Neural crest cell (in vitro differentiated cells): ENCODE measurements at regions not wholly inside any gene's neighbourhood (a gene's known extent, or its start where the extent isn't known, plus 50 kb on each side); places are given as distances from the start of the nearest gene placed in this dataset.

Source experiments
- DNase-seq: peaks from one replicate; pipeline ENCODE4 v3.0.0; 2021; ENCODE audit warnings: low read depth, mixed read lengths, low spot score
- H3K27ac Mint-ChIP-seq: one replicate; pipeline ENCODE4 v1.8.0; 2021; ENCODE audit warnings: mild to moderate bottlenecking, mixed read lengths; ENCODE audit not compliant: unreplicated experiment
- H3K27me3 Mint-ChIP-seq: 2 replicates; pipeline ENCODE4 v1.8.0; 2021; ENCODE audit warnings: low read depth, mild to moderate bottlenecking, mixed read lengths
- H3K36me3 Mint-ChIP-seq: 2 replicates; pipeline ENCODE4 v1.8.0; 2021; ENCODE audit warnings: low read depth, mild to moderate bottlenecking, mixed read lengths
- H3K4me1 Mint-ChIP-seq: 2 replicates; pipeline ENCODE4 v1.8.0; 2021; ENCODE audit warnings: mixed read lengths
- H3K4me3 Mint-ChIP-seq: one replicate; pipeline ENCODE4 v1.8.0; 2021; ENCODE audit warnings: mild to moderate bottlenecking, mixed read lengths
- H3K9me3 Mint-ChIP-seq: 2 replicates; pipeline ENCODE4 v1.8.0; 2021; ENCODE audit warnings: mixed read lengths
- TF ChIP-seq, protein P1 (sequence below): fragments of 200-600 bp; sonication (generic); conservative IDR thresholded peaks from 2 replicates; pipeline ENCODE4 v1.5.0; 2021; ENCODE audit warnings: antibody characterized with exemption, mild to moderate bottlenecking

DNA sequence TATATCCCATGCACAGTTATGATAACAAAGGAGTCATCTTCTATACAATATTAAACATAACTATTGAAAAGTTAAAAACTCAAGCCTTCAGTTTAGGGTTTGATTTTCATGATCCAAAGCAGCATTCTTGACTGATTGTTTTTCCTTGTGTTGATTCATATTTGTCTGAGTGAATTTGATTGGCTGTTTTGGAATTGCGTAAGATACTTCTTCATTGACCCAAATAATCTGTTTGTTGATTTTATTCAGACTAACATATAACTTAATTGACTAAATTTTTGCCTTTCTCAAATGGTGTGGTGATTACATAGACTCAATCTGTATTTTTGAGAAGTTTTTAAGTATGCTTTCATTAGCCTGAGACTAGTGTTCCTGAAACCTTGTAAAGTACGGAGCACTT is 305.7 kb upstream of the TNP1 start:
- Mint-ChIP-seq H3K9me3 (peaks cover 9% of the 10 kb centered on the region), H3K4me3 (no peak overlapping the region), H3K27ac (no peak overlapping the region), H3K4me1 (peaks cover 48% of the 10 kb centered on the region), H3K36me3 (peaks cover 8% of the 10 kb centered on the region), H3K27me3 (no peaks in the 10 kb centered on the region)
- TF ChIP-seq, protein P1, sequence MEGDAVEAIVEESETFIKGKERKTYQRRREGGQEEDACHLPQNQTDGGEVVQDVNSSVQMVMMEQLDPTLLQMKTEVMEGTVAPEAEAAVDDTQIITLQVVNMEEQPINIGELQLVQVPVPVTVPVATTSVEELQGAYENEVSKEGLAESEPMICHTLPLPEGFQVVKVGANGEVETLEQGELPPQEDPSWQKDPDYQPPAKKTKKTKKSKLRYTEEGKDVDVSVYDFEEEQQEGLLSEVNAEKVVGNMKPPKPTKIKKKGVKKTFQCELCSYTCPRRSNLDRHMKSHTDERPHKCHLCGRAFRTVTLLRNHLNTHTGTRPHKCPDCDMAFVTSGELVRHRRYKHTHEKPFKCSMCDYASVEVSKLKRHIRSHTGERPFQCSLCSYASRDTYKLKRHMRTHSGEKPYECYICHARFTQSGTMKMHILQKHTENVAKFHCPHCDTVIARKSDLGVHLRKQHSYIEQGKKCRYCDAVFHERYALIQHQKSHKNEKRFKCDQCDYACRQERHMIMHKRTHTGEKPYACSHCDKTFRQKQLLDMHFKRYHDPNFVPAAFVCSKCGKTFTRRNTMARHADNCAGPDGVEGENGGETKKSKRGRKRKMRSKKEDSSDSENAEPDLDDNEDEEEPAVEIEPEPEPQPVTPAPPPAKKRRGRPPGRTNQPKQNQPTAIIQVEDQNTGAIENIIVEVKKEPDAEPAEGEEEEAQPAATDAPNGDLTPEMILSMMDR, result no peak
- DNase-seq, result no peak

DNA sequence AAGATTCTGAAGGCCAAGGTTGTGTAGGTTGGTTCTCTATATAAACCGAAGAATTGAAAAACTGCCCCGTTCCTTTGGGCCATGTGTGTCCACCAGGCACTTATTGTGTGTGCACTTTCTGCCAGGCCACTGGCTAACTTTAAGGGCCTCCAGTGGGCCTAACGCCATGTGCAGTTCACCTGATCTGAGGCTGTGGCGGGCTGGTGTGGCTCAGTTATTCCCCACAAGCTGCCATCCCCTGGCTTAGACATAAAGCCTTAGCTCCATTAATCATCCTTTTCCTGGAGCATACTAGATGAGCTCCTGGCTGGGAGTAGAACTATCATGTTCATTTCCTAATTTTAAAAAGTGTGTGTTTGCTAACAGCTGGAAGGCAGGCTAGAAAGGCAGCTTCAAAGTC is 304.1 kb upstream of the TNP1 start:
- TF ChIP-seq, protein P1, result no peak
- no peak for DNase-seq
- peaks cover 6% of the 10 kb centered on the region for H3K9me3 Mint-ChIP-seq
- H3K36me3 Mint-ChIP-seq, result peaks cover 8% of the 10 kb centered on the region
- no peak overlapping the region for H3K4me3 Mint-ChIP-seq
- H3K4me1 Mint-ChIP-seq, result peaks cover 55% of the 10 kb centered on the region
- peak overlapping the region; percentile 20 for H3K27ac Mint-ChIP-seq
- no peaks in the 10 kb centered on the region for H3K27me3 Mint-ChIP-seq

DNA sequence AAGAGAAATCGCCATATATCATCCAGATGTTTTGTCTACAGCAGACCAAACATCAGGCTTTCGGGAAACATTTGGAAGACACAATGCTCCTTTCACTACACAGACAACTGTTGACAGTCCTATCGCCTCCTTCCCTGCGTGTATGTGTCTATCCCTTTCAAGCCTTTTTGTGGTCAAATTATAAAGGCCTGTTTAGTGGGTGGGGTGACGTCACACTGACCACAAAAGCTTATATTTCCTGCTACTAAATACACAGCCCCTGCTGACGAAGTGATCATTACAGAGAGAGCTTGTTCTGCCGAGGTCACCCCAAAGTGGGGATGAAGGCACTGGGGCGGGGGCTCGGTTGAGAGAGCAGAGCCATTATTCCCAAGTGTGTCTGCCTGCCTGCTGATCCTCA is 302.7 kb upstream of the TNP1 start:
- H3K27me3 Mint-ChIP-seq, result no peaks in the 10 kb centered on the region
- TF ChIP-seq, protein P1, result no peak
- H3K27ac Mint-ChIP-seq, result peak overlapping the region; percentile 98
- H3K4me3 Mint-ChIP-seq, result peak overlapping the region; percentile 77
- peak; percentile 54 for DNase-seq
- H3K9me3 Mint-ChIP-seq, result peaks cover 6% of the 10 kb centered on the region
- peaks cover 8% of the 10 kb centered on the region for H3K36me3 Mint-ChIP-seq
- peaks cover 55% of the 10 kb centered on the region for H3K4me1 Mint-ChIP-seq

DNA sequence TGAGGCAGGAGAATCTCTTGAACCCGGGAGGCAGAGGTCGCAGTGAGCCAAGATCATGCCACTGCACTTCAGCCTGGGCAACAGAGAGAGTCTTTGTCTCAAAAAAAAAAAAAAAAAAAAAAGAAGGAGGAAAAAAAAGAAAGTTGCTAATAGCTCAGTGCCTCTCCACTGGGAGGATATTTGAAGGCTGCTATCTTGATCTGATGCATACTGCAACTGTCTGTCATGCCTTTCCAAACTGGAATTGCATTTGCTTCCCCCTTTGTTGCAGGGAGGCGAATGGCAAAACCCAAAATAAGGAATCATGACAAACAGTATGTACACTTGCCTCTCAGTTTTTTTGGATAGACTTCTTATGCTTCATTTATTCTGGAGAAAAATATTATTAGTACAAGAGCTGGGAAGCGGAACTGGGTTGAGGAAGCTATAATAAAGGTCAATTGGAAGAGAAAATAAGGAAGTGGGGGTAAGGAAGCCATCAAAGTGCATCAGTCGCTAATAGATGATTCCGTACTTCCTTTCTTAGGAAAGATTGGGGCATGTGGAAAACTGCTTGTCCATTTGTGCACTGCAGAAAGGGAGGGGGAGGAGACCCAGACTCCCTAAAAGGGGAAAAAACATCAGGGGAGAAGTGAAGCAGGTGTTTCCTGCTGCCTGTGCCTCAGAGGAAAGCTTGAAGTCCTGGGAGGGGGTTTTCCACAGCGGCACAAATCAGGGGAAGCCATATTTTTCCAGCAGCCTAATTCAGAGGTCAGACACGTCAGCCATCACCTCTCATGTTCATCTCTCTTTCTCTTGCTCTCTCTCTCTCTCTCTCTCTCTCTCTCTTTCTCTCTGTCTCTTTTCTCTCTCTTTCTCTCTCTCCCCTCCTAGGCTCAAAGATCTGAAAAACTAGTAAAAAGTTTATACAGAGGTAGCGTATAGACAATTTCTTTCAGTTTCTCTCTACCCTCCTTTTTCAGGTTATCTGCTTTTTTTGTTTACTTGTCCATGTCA is 301.4 kb upstream of the TNP1 start:
- Mint-ChIP-seq H3K27ac (peak overlapping the region; percentile 98), H3K36me3 (peaks cover 8% of the 10 kb centered on the region)
- DNase-seq, result no peak

DNA sequence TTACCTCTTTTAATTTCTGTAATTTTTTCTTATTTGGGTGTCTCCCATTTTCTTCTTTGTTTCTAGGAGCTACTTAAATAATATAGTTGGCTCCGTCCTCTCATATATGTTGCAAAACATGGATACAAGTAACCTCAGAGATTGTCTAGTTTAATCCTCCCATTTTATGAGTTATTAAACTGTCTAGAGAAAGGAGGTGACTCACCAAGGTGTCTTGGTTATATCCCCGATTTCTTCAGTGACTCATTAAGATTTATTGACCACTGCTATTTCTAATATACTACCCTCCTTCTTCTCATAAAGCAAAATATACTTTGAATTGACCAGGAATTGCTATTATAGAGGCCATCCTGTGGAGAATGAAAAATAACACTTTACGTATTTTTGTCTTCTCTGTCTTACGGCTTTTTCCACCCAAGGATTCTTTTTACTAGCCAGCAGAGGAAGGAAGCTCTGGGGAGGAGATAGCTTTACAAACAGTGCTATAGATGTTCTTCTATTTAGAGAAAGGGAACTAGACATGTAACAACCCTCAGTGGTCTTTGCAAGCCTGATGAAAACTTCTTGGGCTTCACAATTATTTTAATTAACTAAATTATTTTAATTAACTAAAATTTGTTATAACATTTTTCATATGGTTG is 300.4 kb upstream of the TNP1 start:
- no peaks in the 10 kb centered on the region for H3K27me3 Mint-ChIP-seq
- peak overlapping the region; percentile 21 for H3K27ac Mint-ChIP-seq
- H3K9me3 Mint-ChIP-seq, result peaks cover 6% of the 10 kb centered on the region
- no peak overlapping the region for H3K4me3 Mint-ChIP-seq
- peaks cover 47% of the 10 kb centered on the region for H3K4me1 Mint-ChIP-seq
- no peak for DNase-seq
- H3K36me3 Mint-ChIP-seq, result peaks cover 8% of the 10 kb centered on the region
- TF ChIP-seq, protein P1, result no peak

More for the DNA sequence above, 301.4 kb upstream of the TNP1 start:
- Mint-ChIP-seq H3K4me1 (peaks cover 50% of the 10 kb centered on the region), H3K9me3 (peaks cover 6% of the 10 kb centered on the region), H3K27me3 (no peaks in the 10 kb centered on the region), H3K4me3 (peak overlapping the region; percentile 77)
- TF ChIP-seq, protein P1, result no peak
